ENCODE measurements at regions not wholly inside any gene's neighbourhood (a gene's known extent, or its start where the extent isn't known, plus 50 kb on each side); places are given as distances from the start of the nearest gene placed in this dataset.

GRCh38 chr10:31754803-31755624 lies 173.6 kb downstream of the ARHGAP12 start:
- DNase-seq, result no peak

GRCh38 chr10:31753681-31754080 lies 174.9 kb downstream of the ARHGAP12 start:
- no peak for DNase-seq

GRCh38 chr10:31752170-31752569 lies 176.5 kb downstream of the ARHGAP12 start:
- no peak for DNase-seq

GRCh38 chr10:31751738-31752080 lies 176.9 kb downstream of the ARHGAP12 start:
- no peak for DNase-seq

- no peak for DNase-seq
Measured at GRCh38 chr10:31751051-31751737, 177.4 kb downstream of the ARHGAP12 start.

GRCh38 chr10:31749981-31750840 lies 178.4 kb downstream of the ARHGAP12 start:
- no peak for DNase-seq

- DNase-seq, result no peak
Measured at GRCh38 chr10:31749301-31749700, 179.3 kb downstream of the ARHGAP12 start.

GRCh38 chr10:31745612-31746376 lies 182.8 kb downstream of the ARHGAP12 start:
- peak; percentile 65 for DNase-seq

- no peak for DNase-seq
Measured at GRCh38 chr10:31744025-31744424, 184.6 kb downstream of the ARHGAP12 start.

- DNase-seq, result no peak
Measured at GRCh38 chr10:31742255-31742654, 186.4 kb downstream of the ARHGAP12 start.

GRCh38 chr10:31741473-31741872 lies 187.2 kb downstream of the ARHGAP12 start:
- no peak for DNase-seq

GRCh38 chr10:31739711-31740110 lies 188.9 kb downstream of the ARHGAP12 start:
- no peak for DNase-seq

GRCh38 chr10:31739146-31739545 lies 189.5 kb downstream of the ARHGAP12 start:
- peak; percentile 30 for DNase-seq

- DNase-seq, result no peak
Measured at GRCh38 chr10:31731711-31732110, 196.9 kb downstream of the ARHGAP12 start.

GRCh38 chr10:31730776-31731175 lies 197.9 kb downstream of the ARHGAP12 start:
- DNase-seq, result no peak

- DNase-seq, result no peak
Measured at GRCh38 chr10:31728698-31729224, 199.9 kb downstream of the ARHGAP12 start.

GRCh38 chr10:31725436-31725835 lies 203.2 kb downstream of the ARHGAP12 start:
- DNase-seq, result peak; percentile 28

GRCh38 chr10:31724296-31724695 lies 204.3 kb downstream of the ARHGAP12 start:
- peak; percentile 35 for DNase-seq

- DNase-seq, result peak; percentile 35
Measured at GRCh38 chr10:31723106-31723750, 205.4 kb downstream of the ARHGAP12 start.

GRCh38 chr10:31721096-31721495 lies 207.5 kb downstream of the ARHGAP12 start:
- peak; percentile 9 for DNase-seq

GRCh38 chr10:31720546-31720945 lies 208.1 kb downstream of the ARHGAP12 start:
- no peak for DNase-seq

GRCh38 chr10:31709476-31709875 lies 219.2 kb downstream of the ARHGAP12 start:
- no peak for DNase-seq
